ENCODE measurements at regions not wholly inside any gene's neighbourhood (a gene's known extent, or its start where the extent isn't known, plus 50 kb on each side); places are given as distances from the start of the nearest gene placed in this dataset.

- DNase-seq (ENCODE audit: low read depth): no peak
Observed at GRCh38 chr1:34656299-34656698, 98.5 kb upstream of the GJB5 start.

DNA sequence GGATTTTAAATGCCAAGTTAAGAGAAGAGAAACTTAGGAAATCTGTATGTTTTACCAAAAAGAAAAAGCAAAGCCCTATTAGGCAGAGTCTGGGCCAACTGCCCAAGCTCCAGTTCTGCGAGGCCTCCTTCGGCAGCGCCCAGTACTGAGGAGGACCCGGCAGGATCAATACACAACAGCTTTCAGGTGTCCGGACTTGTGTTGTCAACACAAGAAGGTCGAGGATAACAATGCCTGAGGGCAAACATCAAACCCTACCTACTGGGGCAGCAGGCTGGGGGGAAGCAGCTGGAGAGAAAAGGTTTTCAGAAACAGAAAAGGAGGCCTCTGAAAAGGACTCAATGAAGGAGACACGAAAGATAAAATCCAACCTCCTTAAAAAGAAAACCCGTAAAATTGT lies 98.1 kb upstream of the GJB5 start:
- DNase-seq (ENCODE audit: low read depth): no peak

GRCh38 chr1:34657266-34657665 lies 97.6 kb upstream of the GJB5 start:
- DNase-seq (ENCODE audit: low read depth): no peak

GRCh38 chr1:34657849-34658248 lies 97.0 kb upstream of the GJB5 start:
- DNase-seq (ENCODE audit: low read depth): no peak

DNA sequence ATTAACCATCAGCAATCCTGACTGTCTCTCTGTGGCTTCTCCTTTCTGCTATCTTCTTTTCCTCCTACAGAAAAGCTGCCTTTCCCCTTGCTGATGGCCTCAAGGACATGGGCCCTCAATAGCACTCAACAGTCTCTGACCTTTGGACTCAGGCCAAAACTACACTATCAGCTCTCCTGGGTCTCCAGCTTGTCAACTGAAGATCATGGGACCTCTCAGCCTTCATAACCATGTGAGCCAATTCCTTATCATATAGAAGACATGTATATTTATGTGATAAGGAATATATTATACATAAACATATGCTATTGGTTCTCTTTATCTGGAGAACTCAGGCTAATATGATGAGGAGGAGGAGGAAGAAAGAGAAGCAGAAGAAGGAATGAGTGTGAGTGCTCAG lies 91.8 kb upstream of the GJB5 start:
- no peak for DNase-seq (ENCODE audit: low read depth)

- no peak for DNase-seq (ENCODE audit: low read depth)
Observed at GRCh38 chr1:34668063-34668462, 86.8 kb upstream of the GJB5 start.

DNA sequence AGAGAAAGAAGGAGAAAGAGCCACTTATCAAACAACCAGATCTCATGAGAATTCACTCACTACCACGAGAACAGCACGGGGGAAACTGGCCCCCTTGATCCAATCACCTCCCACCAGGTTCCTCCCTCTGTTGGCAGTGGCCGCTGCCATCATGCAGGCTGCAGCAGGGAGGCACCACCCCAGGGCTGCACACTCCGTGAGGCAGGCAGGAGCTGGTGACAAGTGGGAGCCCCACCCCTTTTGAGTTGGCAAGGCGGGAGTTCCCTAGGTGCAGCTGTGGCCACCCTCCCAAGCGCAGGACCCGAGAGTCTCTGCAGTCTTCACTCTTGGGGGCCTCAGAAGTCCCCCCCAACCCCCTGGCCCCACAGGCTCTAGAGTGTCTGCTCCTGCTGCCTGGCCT lies 83.9 kb upstream of the GJB5 start:
- no peak for DNase-seq (ENCODE audit: low read depth)

GRCh38 chr1:34671887-34672286 lies 83.0 kb upstream of the GJB5 start:
- DNase-seq (ENCODE audit: low read depth): no peak

DNA sequence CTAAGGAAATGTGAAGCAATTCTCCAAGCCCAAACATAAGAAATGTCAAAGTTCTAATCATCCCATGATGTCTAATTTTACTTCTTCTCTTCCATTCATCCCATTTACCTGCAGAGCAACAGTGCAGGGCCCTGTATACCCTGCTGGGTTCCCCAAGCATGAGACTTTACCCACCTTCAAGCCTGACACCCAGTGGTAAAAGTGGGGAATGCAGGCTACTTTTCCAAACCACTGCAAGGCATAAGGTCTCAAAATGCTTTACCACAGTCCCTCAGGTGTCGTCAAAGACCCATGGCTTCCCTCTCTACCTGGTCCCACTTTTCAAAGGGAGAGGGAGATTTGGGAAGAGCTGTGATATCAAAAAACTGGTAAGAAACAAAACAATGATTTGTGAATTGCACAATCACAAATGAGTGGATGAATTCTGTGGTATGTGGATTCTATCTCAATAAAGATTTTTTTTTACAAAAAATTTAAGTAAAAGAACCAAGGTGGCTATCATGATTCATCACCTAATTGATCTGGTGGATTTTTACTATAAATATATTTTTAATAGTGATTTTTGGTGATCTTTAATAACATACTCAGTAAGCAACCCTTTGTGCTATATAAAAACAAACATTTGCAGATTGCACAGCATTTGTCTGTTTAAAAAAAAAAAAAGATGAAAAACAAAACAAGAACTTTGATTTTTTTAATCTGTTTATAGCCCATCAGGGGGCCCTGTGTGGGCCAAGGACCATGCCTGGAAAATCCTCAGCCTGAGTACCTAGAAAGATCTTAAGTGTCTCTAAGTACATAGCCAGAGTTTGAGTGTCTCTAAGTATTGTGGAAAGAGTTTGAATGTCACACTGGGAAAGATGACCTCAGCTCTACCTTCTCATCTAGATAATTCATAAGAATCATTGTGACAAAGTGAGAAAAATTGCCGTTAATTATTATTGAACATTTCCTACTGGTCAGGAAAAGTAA lies 73.1 kb upstream of the GJB5 start:
- peak; percentile 21 for DNase-seq (ENCODE audit: low read depth)

GRCh38 chr1:34682452-34683223 lies 72.2 kb upstream of the GJB5 start:
- DNase-seq (ENCODE audit: low read depth): no peak

DNA sequence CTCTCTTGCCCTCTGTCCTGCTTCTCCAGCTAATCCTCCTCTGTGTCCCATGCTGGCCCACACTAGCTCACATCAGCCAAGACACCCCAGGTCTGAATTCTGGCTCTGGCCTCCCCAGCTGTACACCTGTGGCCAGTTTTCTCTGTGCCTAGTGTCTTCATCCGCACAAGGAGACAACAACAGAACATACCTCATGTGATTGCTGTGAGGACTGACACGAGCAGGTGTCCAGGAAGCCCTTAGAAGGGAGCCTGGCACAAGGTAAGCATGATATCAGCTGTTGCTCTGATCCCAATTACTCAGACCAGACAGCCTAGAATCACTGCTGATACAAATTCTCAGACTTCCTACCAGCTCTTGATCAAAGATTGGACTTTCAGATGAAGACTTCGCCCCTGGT lies 71.2 kb upstream of the GJB5 start:
- no peak for DNase-seq (ENCODE audit: low read depth)

- DNase-seq (ENCODE audit: low read depth): no peak
Observed at GRCh38 chr1:34684266-34684665, 70.6 kb upstream of the GJB5 start.

- no peak for DNase-seq (ENCODE audit: low read depth)
Observed at GRCh38 chr1:34685225-34685624, 69.6 kb upstream of the GJB5 start.

GRCh38 chr1:34686531-34686930 lies 68.3 kb upstream of the GJB5 start:
- no peak for DNase-seq (ENCODE audit: low read depth)

DNA sequence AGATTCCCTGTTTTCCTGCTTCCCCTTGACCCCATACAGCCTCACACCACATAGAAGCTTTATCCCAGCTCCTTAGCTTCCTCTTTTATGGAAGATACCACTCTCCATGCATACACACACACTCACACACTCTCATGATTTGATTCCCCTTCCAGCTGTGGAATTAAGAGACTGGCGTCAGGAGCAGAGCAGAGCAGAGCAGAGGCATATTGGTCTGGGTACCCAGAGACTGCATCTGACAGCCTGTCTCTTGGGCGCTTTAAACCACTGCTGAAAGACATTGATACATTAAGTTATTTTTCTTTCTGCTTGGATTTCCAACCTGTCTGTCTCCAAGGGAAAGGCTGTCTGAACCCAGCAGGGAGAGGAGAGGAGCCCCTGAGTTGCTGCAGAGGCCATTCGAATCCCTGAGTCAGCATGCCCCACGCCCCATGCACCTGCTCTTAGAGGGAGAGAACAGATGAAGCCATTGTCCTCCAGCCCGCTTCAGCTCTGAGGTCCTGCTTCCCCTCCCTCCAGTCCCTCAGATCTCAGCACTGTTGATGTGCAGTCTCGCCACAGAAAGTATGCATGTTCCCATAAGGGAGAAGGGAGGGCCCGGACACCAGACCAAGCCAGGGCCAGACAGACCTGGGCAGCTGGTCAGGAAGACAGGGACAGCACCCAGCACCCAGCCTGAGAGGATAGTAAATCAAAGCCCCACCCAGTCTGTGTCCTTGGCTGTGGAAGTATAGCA lies 66.7 kb upstream of the GJB5 start:
- DNase-seq (ENCODE audit: low read depth): no peak

GRCh38 chr1:34690269-34690668 lies 64.6 kb upstream of the GJB5 start:
- no peak for DNase-seq (ENCODE audit: low read depth)

DNA sequence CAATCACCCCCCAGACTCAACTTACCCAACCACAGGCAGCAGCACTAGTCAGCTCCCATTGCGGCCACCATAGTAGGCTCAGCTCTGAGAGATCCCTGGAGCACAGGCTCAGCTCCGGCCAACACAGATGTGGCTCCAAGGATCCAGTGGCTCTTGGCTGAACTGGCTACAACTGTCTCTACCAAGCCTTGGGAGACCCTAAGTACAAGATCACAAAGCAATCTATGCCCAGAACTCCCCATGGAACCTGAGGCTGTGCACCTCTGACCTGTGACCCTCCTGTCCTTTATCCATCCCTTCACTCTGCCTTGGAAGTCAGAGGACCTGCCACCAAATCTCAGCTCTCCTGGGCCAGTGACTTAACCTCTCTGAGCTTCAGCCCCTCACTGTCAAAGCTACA lies 61.8 kb upstream of the GJB5 start:
- no peak for DNase-seq (ENCODE audit: low read depth)

- DNase-seq (ENCODE audit: low read depth): no peak
Observed at GRCh38 chr1:34694383-34694782, 60.5 kb upstream of the GJB5 start.

DNA sequence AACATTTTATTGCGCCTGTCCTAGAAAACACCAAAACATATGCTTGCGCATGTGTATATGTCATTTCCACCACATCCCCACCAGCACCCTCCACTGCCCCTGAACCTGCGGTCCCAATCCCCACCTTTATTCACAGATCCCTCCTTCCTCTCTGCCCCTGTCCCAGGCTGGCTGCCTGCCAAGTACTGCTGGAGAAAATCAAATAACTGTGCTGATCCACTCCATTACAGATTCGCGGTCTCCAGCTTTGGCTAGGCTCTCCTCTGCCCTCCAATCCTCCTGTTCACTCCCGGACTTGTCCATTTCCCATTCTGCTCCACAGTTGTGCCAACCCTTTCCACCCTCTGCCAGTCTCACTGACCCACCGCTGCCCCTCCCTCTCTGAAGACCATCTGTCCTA lies 59.3 kb upstream of the GJB5 start:
- DNase-seq (ENCODE audit: low read depth): no peak

GRCh38 chr1:34696230-34696629 lies 58.6 kb upstream of the GJB5 start:
- no peak for DNase-seq (ENCODE audit: low read depth)

DNA sequence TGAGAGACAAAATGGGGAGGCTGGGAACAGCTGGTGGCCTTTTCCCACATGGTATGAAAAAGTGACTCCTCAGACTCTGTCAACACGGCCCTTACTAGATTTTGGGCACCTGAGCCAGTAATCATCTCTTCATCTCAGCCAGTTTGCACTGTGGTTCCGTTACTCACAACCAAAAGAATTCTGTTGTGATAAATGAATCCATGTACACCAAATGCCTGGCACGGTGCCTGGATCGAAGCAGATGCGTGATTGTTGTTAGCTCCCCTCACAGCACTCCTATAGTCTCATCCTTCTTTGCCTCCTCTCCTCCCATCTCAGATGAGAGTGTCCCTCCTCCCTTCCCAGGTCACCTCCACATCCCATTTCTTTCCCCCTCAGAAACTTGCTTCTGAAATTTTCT lies 57.9 kb upstream of the GJB5 start:
- DNase-seq (ENCODE audit: low read depth): no peak

GRCh38 chr1:34697818-34698217 lies 57.0 kb upstream of the GJB5 start:
- DNase-seq (ENCODE audit: low read depth): no peak

Data from stimulated activated CD8-positive, alpha-beta memory T cell treated with anti-CD3 and anti-CD28 coated beads, Interleukin-12 subunit alpha, Interleukin-12 subunit beta, amount 100 ng/mL, for 1 hour (primary cell).